ENCODE measurements at regions not wholly inside any gene's neighbourhood (a gene's known extent, or its start where the extent isn't known, plus 50 kb on each side); places are given as distances from the start of the nearest gene placed in this dataset.
"Not testable (repeated sequence)": the region's sequence is repeated elsewhere in the genome, so short reads cannot be mapped to it uniquely, and the experiment has no call there.

DNA sequence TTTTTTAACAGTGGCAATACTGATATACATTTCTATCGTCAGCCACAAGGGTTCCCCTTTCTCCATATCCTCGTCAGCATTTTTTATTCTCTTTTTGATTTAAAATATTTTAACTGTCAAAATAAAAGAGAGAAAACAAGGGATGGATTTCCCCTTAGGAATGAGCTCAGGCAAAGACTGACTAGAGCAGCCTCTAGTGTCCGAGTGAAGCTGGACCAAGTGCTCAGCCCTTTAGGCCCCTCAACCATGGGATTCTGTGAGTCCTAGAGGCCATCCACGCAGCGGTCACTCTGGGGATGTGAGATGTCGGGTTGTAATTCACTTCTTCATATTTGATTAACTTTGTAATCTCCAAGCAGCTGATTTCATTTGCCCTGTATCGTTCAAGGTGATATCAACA is 137.4 kb upstream of the RNF32 start:
- H3K4me1 Mint-ChIP-seq (ENCODE audit: low read depth) = no peaks in the 10 kb centered on the region
- no peaks in the 10 kb centered on the region for H3K9me3 Mint-ChIP-seq
- DNase-seq (ENCODE audit: low spot score) = no peak
- H3K27me3 Mint-ChIP-seq (ENCODE audit: insufficient read depth) = peaks cover 3% of the 10 kb centered on the region
- H3K36me3 Mint-ChIP-seq (ENCODE audit: low read depth) = no peaks in the 10 kb centered on the region
- H3K4me3 Mint-ChIP-seq = no peak overlapping the region
- intact Hi-C loops (cut with micrococcal nuclease) = no loop called here
- H3K27ac Mint-ChIP-seq = no peak overlapping the region

DNA sequence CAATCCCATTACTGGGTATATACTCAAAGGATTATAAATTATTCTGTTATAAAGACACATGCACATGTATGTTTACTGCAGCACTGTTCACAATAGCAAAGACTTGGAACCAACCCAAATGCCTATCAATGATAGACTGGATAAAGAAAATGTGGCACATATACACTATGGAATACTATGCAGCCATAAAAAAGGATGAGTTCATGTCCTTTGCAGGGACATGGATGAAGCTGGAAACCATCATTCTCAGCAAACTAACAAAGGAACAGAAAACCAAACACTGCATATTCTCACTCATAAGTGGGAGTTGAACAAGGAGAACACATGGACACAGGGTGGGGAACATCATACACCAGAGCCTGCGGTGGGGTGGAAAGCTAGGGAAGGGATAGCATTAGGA is 138.8 kb upstream of the RNF32 start:
- H3K36me3 Mint-ChIP-seq (ENCODE audit: low read depth); H3K4me3 Mint-ChIP-seq; H3K9me3 Mint-ChIP-seq; intact Hi-C loops (cut with micrococcal nuclease); H3K4me1 Mint-ChIP-seq (ENCODE audit: low read depth); DNase-seq (ENCODE audit: low spot score); H3K27ac Mint-ChIP-seq; H3K27me3 Mint-ChIP-seq (ENCODE audit: insufficient read depth): not testable (repeated sequence)

DNA sequence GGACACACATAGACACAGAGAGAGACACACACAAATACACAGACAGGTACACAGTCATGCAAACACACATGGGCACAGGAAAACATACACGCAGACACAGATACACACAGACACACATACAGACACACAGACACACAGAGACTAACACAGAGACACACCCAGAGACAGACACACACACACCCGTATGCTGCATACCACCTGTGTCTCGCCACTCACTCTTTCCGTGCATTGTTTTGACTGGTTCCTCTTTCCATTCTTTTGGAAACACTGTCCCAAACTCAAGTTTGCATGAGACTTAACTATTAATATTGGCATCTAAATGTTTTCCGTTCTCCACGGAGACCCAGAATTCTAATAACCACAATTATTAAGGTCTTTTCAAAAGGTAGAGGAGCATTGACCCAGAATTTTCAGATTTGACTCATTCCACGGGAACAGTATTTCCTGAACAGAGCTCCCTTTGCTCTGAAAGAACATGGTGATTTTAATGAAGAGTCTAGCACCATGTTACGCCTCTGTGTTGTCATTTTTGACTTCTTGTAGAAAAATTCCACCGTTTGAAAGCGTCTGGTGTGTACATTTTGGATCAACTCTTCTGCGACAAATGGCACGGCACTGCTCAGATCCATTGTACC is 141.2 kb upstream of the RNF32 start:
- H3K4me1 Mint-ChIP-seq (ENCODE audit: low read depth) = no peaks in the 10 kb centered on the region
- intact Hi-C loops (cut with micrococcal nuclease) = no loop called here
- H3K36me3 Mint-ChIP-seq (ENCODE audit: low read depth) = no peaks in the 10 kb centered on the region
- no peak overlapping the region for H3K27ac Mint-ChIP-seq
- H3K4me3 Mint-ChIP-seq = no peak overlapping the region
- H3K9me3 Mint-ChIP-seq = no peaks in the 10 kb centered on the region
- no peak for DNase-seq (ENCODE audit: low spot score)
- H3K27me3 Mint-ChIP-seq (ENCODE audit: insufficient read depth) = peaks cover 2% of the 10 kb centered on the region

DNA sequence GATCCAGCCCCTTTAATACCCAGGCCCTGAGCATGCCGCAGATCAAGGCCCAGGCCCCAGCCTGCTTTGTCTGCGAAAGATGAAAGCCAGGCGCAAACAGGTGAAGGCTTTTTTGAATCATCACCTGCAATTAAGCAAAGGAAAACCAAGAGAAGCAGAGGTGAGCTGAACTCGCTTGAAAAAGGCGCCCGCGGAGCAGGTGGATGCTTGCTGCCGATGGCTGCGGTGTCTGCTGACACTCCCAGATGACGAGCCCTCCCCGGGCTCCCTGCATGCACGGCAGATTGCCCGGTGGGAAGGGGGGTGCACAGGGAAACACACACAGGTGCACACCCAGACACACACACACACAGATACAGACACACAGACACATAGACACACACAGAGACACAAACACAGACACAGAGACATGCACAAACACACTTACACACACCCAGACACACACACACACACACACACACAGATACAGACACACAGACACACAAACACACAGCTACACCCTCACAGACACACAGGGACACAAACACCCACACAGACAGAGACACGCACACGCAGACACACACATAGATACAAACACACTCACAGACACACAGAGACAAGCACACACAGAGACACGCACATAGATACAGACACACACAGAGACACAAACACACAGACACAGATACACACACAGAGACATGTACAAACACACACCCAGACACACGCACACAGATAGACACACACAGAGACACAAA is 142.6 kb upstream of the RNF32 start:
- DNase-seq (ENCODE audit: low spot score) = no peak
- Mint-ChIP-seq H3K4me3 (no peak overlapping the region), H3K27ac (no peak overlapping the region), H3K4me1 (ENCODE audit: low read depth) (no peaks in the 10 kb centered on the region), H3K27me3 (ENCODE audit: insufficient read depth) (peaks cover 2% of the 10 kb centered on the region), H3K36me3 (ENCODE audit: low read depth) (no peaks in the 10 kb centered on the region), H3K9me3 (no peaks in the 10 kb centered on the region)
- intact Hi-C loops (cut with micrococcal nuclease) = no loop called here

DNA sequence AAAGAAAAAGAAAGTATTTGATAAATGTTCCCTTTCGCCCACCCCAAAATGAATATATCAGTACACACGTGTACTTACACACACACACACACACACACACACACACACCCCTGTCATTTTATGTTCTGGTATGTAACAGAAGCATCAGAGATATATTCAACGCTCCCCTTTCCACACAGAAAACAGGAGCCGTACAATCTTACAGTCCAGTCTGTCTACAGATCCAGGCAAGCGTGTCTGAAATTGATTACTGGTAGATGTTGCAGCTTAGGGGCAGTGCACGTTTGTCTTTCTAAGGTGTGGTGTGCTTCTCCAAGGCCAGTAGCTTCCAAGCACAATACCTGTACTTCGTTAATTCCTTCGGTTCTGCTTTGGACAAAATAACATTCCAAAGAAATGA is 143.7 kb upstream of the RNF32 start:
- DNase-seq (ENCODE audit: low spot score) = no peak
- Mint-ChIP-seq H3K4me1 (ENCODE audit: low read depth) (no peaks in the 10 kb centered on the region), H3K9me3 (no peaks in the 10 kb centered on the region), H3K27ac (no peak overlapping the region), H3K27me3 (ENCODE audit: insufficient read depth) (peaks cover 2% of the 10 kb centered on the region), H3K36me3 (ENCODE audit: low read depth) (no peaks in the 10 kb centered on the region), H3K4me3 (no peak overlapping the region)
- intact Hi-C loops (cut with micrococcal nuclease) = no loop called here

DNA sequence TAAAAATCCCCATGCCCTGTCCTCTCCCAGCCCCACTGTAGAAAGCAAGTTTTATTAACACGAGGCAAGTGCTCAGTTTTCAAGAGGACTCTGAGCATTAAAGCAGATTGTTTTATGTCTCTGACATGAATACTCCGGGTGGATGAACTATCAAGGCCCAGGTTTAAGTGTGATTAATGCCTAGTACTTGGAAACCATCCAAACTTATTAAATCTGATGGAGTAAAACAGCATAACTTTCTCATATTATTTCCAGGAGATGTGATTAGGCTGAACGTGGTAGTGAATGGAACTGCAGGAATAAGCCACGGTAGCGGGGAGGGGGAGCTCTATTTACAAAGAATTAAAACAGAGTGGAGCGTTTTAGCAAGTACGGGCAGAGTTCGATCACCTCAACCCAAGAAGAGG is 144.2 kb upstream of the RNF32 start:
- Mint-ChIP-seq H3K4me3 (no peak overlapping the region), H3K4me1 (ENCODE audit: low read depth) (no peaks in the 10 kb centered on the region), H3K9me3 (no peaks in the 10 kb centered on the region), H3K27ac (no peak overlapping the region), H3K36me3 (ENCODE audit: low read depth) (no peaks in the 10 kb centered on the region), H3K27me3 (ENCODE audit: insufficient read depth) (peaks cover 2% of the 10 kb centered on the region)
- DNase-seq (ENCODE audit: low spot score) = no peak
- intact Hi-C loops (cut with micrococcal nuclease) = no loop called here

DNA sequence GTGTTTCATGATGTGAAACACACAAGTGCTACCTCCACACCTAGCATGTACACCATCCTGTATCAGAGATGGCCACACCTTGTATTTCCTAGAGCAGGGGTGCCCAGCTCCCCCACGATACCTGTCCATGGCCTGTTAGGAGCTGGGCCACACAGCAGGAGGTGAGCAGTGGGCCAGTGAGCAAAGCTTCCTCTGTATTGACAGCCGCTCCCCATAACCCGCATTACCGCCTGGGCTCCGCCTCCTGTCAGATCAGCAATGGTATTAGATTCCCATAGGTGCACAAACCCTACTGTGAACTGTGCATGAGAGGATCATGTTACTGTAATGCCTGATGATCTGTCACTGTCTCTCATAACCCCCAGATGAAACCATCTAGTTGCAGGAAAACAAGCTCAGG is 145.6 kb upstream of the RNF32 start:
- Mint-ChIP-seq H3K27me3 (ENCODE audit: insufficient read depth) (no peaks in the 10 kb centered on the region), H3K27ac (no peak overlapping the region), H3K4me3 (no peak overlapping the region), H3K9me3 (no peaks in the 10 kb centered on the region), H3K4me1 (ENCODE audit: low read depth) (no peaks in the 10 kb centered on the region), H3K36me3 (ENCODE audit: low read depth) (no peaks in the 10 kb centered on the region)
- no peak for DNase-seq (ENCODE audit: low spot score)
- intact Hi-C loops (cut with micrococcal nuclease) = no loop called here

DNA sequence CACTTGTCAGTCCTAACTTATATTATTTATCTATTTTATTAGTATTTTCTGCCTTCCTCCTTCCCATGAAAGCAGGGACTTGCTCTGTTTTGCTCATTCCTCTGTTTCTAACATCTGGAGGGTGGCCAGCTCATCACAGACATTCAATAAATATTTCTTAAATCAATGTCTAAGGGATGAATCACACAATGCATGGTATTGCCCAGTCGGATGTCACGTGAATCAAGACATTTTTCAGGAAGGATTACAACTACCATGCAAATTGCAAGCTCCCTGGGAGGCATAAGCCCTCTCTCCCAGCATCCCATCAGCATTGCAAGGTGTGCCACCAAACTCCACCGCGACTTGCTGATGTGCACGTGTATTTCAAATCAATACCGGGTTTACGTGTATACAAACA is 146.6 kb upstream of the RNF32 start:
- no peaks in the 10 kb centered on the region for H3K27me3 Mint-ChIP-seq (ENCODE audit: insufficient read depth)
- intact Hi-C loops (cut with micrococcal nuclease) = no loop called here
- H3K36me3 Mint-ChIP-seq (ENCODE audit: low read depth) = no peaks in the 10 kb centered on the region
- H3K4me3 Mint-ChIP-seq = no peak overlapping the region
- no peaks in the 10 kb centered on the region for H3K4me1 Mint-ChIP-seq (ENCODE audit: low read depth)
- H3K27ac Mint-ChIP-seq = no peak overlapping the region
- no peak for DNase-seq (ENCODE audit: low spot score)
- H3K9me3 Mint-ChIP-seq = no peaks in the 10 kb centered on the region

DNA sequence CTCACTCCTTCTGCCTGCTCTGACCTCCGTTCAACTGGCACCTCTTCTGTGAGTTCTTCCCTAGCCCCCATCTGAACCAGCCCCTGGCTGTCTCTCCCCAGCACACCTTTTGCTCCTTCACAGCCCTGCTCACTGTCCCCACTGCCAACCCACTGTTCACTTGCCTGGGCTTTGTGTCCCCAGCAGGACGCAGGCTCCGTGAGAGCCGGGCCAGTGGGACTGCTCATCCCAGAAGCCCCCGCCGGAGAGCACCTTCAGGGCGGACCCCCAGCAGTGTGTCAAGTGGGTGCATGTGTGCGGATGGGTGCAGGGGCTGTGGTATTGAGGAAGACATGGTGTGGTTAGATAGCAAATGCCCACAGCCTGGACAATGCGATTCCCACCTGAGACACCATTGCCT is 148.4 kb upstream of the RNF32 start:
- H3K4me1 Mint-ChIP-seq (ENCODE audit: low read depth) = no peaks in the 10 kb centered on the region
- intact Hi-C loops (cut with micrococcal nuclease) = no loop called here
- H3K4me3 Mint-ChIP-seq = no peak overlapping the region
- no peak for DNase-seq (ENCODE audit: low spot score)
- H3K27ac Mint-ChIP-seq = no peak overlapping the region
- H3K27me3 Mint-ChIP-seq (ENCODE audit: insufficient read depth) = no peaks in the 10 kb centered on the region
- no peaks in the 10 kb centered on the region for H3K9me3 Mint-ChIP-seq
- H3K36me3 Mint-ChIP-seq (ENCODE audit: low read depth) = no peaks in the 10 kb centered on the region

DNA sequence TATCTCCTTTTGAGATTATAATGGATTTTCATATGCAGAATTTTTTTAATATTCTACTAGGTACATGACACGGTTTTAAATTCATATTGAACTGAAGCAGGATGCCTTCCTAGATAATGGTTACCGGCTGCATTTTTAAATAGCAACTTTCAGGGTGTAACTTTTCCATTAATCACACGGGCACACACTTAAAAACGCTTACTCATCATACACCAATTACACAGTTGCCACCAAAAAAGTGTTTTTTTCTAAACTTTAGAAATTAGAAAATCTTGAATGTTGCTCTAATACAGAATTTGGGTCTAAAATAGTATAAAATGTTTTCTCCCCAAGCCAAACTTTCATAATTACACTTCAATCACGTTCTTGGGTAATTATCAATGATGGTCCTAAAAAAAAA is 149.1 kb upstream of the RNF32 start:
- Mint-ChIP-seq H3K27me3 (ENCODE audit: insufficient read depth) (no peaks in the 10 kb centered on the region), H3K9me3 (no peaks in the 10 kb centered on the region), H3K27ac (no peak overlapping the region), H3K4me3 (no peak overlapping the region), H3K36me3 (ENCODE audit: low read depth) (no peaks in the 10 kb centered on the region), H3K4me1 (ENCODE audit: low read depth) (no peaks in the 10 kb centered on the region)
- DNase-seq (ENCODE audit: low spot score) = no peak
- intact Hi-C loops (cut with micrococcal nuclease) = no loop called here

DNA sequence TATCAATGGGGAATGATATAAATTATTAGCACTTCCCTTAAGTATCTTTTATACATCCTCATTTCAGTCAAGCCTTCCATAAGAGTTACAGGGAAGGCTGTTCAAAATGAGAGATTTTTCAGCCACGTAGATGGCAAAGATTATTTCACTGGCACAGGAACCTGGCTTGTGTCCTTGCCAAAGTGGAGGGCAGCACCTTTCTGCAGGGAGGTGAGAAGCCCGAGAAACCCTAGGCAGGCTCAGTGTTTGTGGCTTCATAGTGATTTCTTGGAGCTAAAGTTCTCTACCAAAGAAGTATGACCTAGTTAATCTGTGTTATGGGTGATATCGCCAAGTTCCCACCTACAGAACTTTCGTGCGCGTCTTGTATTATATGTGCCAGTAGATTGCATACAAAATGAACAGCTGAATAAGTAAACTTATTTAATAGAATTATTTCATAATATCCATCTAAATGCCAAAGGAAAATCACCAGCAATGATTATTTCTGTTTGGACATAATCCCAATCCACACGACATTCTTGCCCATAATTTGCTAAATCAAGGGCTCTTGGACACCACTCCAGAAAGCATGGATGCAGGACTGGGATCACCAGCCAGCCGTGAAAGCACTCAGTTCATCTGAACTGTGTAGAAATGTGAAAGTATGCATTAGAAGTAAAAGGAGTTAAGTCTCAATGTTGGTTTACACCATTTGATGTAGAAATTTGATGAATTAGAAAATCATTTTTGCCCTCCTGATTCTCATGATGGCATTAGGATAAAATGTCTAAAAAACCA is 150.4 kb upstream of the RNF32 start:
- no peaks in the 10 kb centered on the region for H3K36me3 Mint-ChIP-seq (ENCODE audit: low read depth)
- no peaks in the 10 kb centered on the region for H3K9me3 Mint-ChIP-seq
- intact Hi-C loops (cut with micrococcal nuclease) = no loop called here
- H3K27me3 Mint-ChIP-seq (ENCODE audit: insufficient read depth) = no peaks in the 10 kb centered on the region
- H3K4me3 Mint-ChIP-seq = no peak overlapping the region
- no peak for DNase-seq (ENCODE audit: low spot score)
- H3K4me1 Mint-ChIP-seq (ENCODE audit: low read depth) = no peaks in the 10 kb centered on the region
- H3K27ac Mint-ChIP-seq = no peak overlapping the region

DNA sequence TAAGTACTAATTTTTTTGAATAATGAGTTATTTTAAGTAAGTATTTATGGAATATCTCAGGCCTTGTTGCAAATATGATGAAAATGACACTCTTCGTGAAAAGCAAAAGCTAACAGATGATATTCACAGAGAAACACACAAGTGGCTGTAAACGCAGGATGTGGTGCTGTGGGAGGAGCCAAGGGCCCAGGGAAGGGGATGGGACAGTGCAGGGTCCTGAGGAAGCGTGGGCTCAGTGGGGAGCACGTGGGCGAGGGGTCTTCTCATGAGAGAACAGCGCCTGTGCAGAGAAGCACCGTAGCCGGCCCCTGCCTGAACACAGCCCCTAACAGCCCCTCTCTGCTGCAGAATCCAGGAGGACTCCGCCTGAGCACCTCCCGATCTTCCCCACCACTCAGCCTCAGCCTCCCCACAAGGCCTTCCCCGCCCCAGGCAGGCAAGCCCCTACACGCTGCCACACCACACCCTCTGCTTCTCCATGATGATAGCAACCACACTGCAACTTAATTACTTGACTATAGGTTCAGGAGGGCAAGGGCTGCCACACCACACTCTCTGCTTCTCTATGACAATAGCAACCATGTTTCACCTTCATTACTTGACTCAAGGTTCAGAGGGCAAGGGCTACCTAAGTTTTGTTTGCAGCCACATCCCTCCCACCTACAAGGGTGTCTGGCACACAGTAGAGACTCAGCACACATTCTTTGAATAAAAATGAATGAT is 152.6 kb upstream of the RNF32 start:
- H3K9me3 Mint-ChIP-seq = no peaks in the 10 kb centered on the region
- intact Hi-C loops (cut with micrococcal nuclease) = no loop called here

DNA sequence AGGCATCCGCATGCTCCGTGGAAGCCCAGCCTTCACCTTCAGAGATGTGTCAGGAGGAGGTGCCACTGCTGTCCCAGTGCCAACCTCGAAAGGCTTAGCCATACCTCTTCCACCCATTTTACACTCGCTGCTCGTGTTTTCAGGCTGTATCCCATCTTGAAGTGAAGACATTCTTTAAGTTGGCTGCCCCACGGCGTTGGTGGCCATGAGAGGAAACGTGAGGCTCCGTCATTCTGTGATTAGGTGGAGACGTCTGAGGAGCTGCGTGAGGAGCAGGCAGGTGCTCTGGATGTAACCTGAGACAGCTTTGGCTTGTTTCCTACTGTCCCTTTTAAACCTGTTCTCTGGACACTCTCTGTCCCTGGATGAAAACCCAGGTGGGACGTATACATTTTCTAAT is 159.9 kb upstream of the RNF32 start:
- Mint-ChIP-seq H3K4me1 (ENCODE audit: low read depth) (no peaks in the 10 kb centered on the region), H3K36me3 (ENCODE audit: low read depth) (no peaks in the 10 kb centered on the region), H3K4me3 (no peak overlapping the region), H3K9me3 (no peaks in the 10 kb centered on the region), H3K27ac (no peak overlapping the region), H3K27me3 (ENCODE audit: insufficient read depth) (peaks cover 6% of the 10 kb centered on the region)
- intact Hi-C loops (cut with micrococcal nuclease) = no loop called here
- DNase-seq (ENCODE audit: low spot score) = no peak

More for the DNA sequence above, 152.6 kb upstream of the RNF32 start:
- Mint-ChIP-seq H3K4me1 (ENCODE audit: low read depth) (no peaks in the 10 kb centered on the region), H3K36me3 (ENCODE audit: low read depth) (no peaks in the 10 kb centered on the region), H3K4me3 (no peak overlapping the region), H3K27me3 (ENCODE audit: insufficient read depth) (no peaks in the 10 kb centered on the region), H3K27ac (no peak overlapping the region)
- DNase-seq (ENCODE audit: low spot score) = no peak

Data from activated T-helper 1 cell treated with anti-CD3 and anti-CD28 coated beads, Interleukin-12 subunit alpha, Interleukin-12 subunit beta, Interleukin-2, Interleukin-4 antibody, amounts not matched to agents 30 ng/mL and 10 ng/mL and 1 ng/mL, durations not matched to agents 14 hours and 24 hours and 36 hours (primary cell).